ENCODE measurements at regions not wholly inside any gene's neighbourhood (a gene's known extent, or its start where the extent isn't known, plus 50 kb on each side); places are given as distances from the start of the nearest gene placed in this dataset.
"Not testable (repeated sequence)": the region's sequence is repeated elsewhere in the genome, so short reads cannot be mapped to it uniquely, and the experiment has no call there.

- Histone ChIP-seq H3K27me3 (no peaks in the 10 kb centered on the region), H3K36me3 (no peaks in the 10 kb centered on the region), H3K4me1 (peaks cover 0 to 9% (median 0%) of the 10 kb centered on the region in 4 donors), H3K27ac (no peak overlapping the region), H3K4me3 (no peak overlapping the region), H3K9me3 (no peaks in the 10 kb centered on the region)
- 68 to 95% (median 89%) methylated on average over 4 of the region's 4 CpGs for WGBS, 5 donors
- TF ChIP-seq CTCF (IDR thresholded peaks at IDR 0.05) (no peak), POLR2A (IDR thresholded peaks at IDR 0.05) (no peak), POLR2AphosphoS5 (IDR thresholded peaks at IDR 0.05) (no peak), EP300 (IDR thresholded peaks at IDR 0.05) (no peak)
- no peak for DNase-seq
- intact Hi-C loops (cut with DNase I; ENCODE audit: low total_unique reads): no loop called here
These were observed 108.7 kb upstream of the SGK1 start for GRCh38 chr6:134426623-134427022.

GRCh38 chr6:134425917-134426316 is 108.0 kb upstream of the SGK1 start:
- intact Hi-C loops (cut with DNase I; ENCODE audit: low total_unique reads): not testable (repeated sequence)
- WGBS, 5 donors: 88 to 95% (median 93%) methylated on average over 1 of the region's 1 CpG

GRCh38 chr6:134425513-134425912 is 107.6 kb upstream of the SGK1 start:
- TF ChIP-seq EP300 (IDR thresholded peaks at IDR 0.05) (no peak), POLR2A (IDR thresholded peaks at IDR 0.05) (no peak), CTCF (IDR thresholded peaks at IDR 0.05) (no peak)
- no peak for DNase-seq
- Histone ChIP-seq H3K27me3 (no peaks in the 10 kb centered on the region), H3K4me3 (no peak overlapping the region), H3K4me1 (peaks cover 0 to 9% (median 0%) of the 10 kb centered on the region in 4 donors), H3K36me3 (no peaks in the 10 kb centered on the region), H3K27ac (no peak overlapping the region), H3K9me3 (no peaks in the 10 kb centered on the region)
- WGBS, 5 donors: 74 to 93% (median 90%) methylated on average over 6 of the region's 6 CpGs
- intact Hi-C loops (cut with DNase I; ENCODE audit: low total_unique reads): no loop called here

More at GRCh38 chr6:134425917-134426316, 108.0 kb upstream of the SGK1 start:
- H3K9me3 ChIP-seq, H3K4me1 ChIP-seq, DNase-seq, H3K27me3 ChIP-seq, H3K27ac ChIP-seq, H3K36me3 ChIP-seq, H3K4me3 ChIP-seq: not testable (repeated sequence)

- no peaks in the 10 kb centered on the region for H3K36me3 ChIP-seq
- H3K27ac ChIP-seq: no peak overlapping the region
- intact Hi-C loops (cut with DNase I; ENCODE audit: low total_unique reads): no loop called here
- WGBS, 5 donors: 71 to 95% (median 80%) methylated on average over 1 of the region's 1 CpG
- no peaks in the 10 kb centered on the region for H3K27me3 ChIP-seq
- no peak overlapping the region for H3K4me3 ChIP-seq
- no peak for TF ChIP-seq POLR2AphosphoS5 (IDR thresholded peaks at IDR 0.05)
- TF ChIP-seq POLR2A (IDR thresholded peaks at IDR 0.05): no peak
- no peak for TF ChIP-seq EP300 (IDR thresholded peaks at IDR 0.05)
- TF ChIP-seq CTCF (IDR thresholded peaks at IDR 0.05): no peak
- no peaks in the 10 kb centered on the region for H3K9me3 ChIP-seq
- DNase-seq: no peak
- H3K4me1 ChIP-seq: peaks cover 0 to 9% (median 0%) of the 10 kb centered on the region in 4 donors
These were observed 106.9 kb upstream of the SGK1 start for GRCh38 chr6:134424798-134425170.

GRCh38 chr6:134424165-134424797 is 106.4 kb upstream of the SGK1 start:
- 43 to 55% (median 48%) methylated on average over 2 of the region's 2 CpGs for WGBS, 5 donors
- DNase-seq: no peak
- intact Hi-C loops (cut with DNase I; ENCODE audit: low total_unique reads): no loop called here

More at GRCh38 chr6:134424165-134424797, 106.4 kb upstream of the SGK1 start:
- no peak overlapping the region for H3K27ac ChIP-seq
- H3K4me1 ChIP-seq: peaks cover 0 to 9% (median 0%) of the 10 kb centered on the region in 4 donors
- H3K9me3 ChIP-seq: no peaks in the 10 kb centered on the region
- no peak for TF ChIP-seq EP300 (IDR thresholded peaks at IDR 0.05)
- TF ChIP-seq POLR2A (IDR thresholded peaks at IDR 0.05): no peak
- TF ChIP-seq CTCF (IDR thresholded peaks at IDR 0.05): no peak
- no peak for TF ChIP-seq POLR2AphosphoS5 (IDR thresholded peaks at IDR 0.05)
- no peaks in the 10 kb centered on the region for H3K27me3 ChIP-seq
- H3K4me3 ChIP-seq: no peak overlapping the region
- no peaks in the 10 kb centered on the region for H3K36me3 ChIP-seq
